GM18868 (cell line): ENCODE measurements at regions not wholly inside any gene's neighbourhood (a gene's known extent, or its start where the extent isn't known, plus 50 kb on each side); places are given as distances from the start of the nearest gene placed in this dataset.

ENCODE experiments used
- ATAC-seq: cut with Tn5 transposase; IDR thresholded peaks from one replicate; pipeline ENCODE4 v1.9.1; 2021; ENCODE audit warnings: mild to moderate bottlenecking, moderate library complexity; ENCODE audit not compliant: unreplicated experiment

DNA sequence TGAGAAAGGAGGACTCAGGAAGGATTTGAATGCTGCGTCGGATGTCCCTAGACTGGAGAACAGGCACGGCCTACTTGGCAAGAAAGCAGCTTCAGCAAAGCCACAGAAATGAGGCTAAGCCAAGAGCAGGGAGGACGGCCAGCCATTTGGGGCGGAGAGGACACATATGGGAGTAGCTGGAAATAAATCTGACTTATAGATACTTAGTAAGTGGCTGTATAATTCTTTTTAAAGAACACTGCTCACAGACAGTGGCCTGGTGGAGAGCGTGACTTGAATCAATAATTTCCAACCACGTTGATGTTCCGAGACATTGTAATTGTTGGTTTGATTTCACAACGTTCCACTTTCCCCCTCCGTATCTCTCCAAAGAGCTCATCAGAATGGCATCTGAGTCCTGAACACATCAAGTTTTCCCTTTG lies 67.7 kb upstream of the JCAD start:
- no peak for ATAC-seq

DNA sequence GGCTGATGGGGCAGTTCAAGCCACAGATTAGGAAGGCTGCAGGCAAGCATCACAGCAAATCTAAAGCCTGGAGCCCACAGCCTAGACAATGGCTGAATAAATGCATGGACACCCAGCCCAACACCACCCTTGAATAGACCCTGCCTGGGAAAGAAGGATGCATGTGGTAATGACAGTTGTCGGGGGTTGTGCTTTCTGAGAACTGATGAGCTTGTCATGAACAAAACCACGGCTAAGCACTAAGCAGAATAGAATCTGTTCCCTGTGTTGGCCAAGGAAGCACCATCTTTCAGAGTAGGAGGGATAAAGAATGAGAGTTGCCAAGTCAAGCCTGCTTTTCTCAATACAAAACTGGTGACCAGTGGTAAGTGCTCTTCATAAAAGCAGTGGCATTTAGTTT lies 66.1 kb upstream of the JCAD start:
- ATAC-seq = no peak

GRCh38 chr10:30124704-30125103 lies 65.3 kb upstream of the JCAD start:
- ATAC-seq = no peak

GRCh38 chr10:30121401-30121800 lies 62.0 kb upstream of the JCAD start:
- no peak for ATAC-seq

- ATAC-seq = no peak
These were observed 59.2 kb upstream of the JCAD start for GRCh38 chr10:30118590-30118989.

GRCh38 chr10:30117812-30118501 lies 58.6 kb upstream of the JCAD start:
- no peak for ATAC-seq

GRCh38 chr10:30116041-30116491 lies 56.7 kb upstream of the JCAD start:
- no peak for ATAC-seq

GRCh38 chr10:30115626-30115940 lies 56.2 kb upstream of the JCAD start:
- ATAC-seq = no peak

GRCh38 chr10:30114881-30115625 lies 55.7 kb upstream of the JCAD start:
- no peak for ATAC-seq

GRCh38 chr10:30114401-30114800 lies 55.0 kb upstream of the JCAD start:
- no peak for ATAC-seq

DNA sequence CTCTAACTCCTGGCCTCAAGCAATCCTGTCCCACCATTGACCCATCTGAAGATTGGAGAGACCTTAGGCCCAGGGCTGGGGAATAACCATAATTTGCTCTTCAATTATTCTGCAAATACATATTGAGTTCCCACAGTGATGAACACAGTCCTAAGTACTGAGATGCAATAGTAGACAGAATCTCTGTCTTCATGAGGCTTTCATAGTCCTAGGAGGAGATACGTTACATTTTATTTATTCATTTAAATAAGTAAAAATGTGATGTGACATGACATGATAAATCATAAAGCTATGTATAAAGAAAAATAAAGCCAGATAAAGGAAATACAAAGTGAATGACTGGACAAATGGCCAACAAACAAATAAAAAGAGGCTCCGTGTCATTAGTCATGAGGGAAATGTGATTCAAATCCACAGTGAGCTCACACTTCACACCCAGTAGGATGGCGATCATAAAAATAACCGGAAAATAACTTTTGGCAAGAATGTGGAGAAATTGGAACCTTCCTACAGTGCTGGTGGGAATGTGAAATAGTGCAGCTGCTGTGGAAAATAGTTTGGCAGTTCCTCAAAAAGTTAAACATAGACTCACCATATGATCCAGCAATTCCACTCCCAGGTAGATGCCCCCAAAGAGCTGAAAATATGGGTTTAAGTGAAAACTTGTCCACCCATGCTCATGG lies 52.1 kb upstream of the JCAD start:
- ATAC-seq = no peak
